NCI-H2196 (cell line): ENCODE measurements at regions not wholly inside any gene's neighbourhood (a gene's known extent, or its start where the extent isn't known, plus 50 kb on each side); places are given as distances from the start of the nearest gene placed in this dataset.
"Not testable (repeated sequence)": the region's sequence is repeated elsewhere in the genome, so short reads cannot be mapped to it uniquely, and the experiment has no call there.

Source experiments
- DNase-seq: peaks from one replicate; lab custom pipeline; 2025; ENCODE audit not compliant: unreplicated experiment; lab: John Stamatoyannopoulos, UW

DNA sequence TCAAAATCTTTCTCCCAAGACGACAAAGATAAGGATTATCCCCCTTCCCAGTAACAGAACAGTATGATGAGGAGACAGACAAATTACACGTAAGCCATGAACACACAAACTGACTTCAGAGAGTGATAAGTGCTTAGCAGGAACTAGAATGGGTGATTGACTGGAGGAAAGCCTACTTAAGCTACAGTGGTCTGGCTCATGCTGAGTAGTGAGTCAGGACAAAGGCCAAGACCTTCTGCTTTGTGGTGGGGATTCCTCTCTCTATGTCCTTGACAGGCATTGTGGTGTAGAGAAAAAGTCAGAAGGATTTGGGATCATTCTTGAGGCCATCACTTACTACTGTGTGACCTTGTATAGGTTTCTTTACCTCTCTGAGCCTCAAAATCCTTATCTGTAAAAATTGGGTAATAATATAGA lies 381.9 kb upstream of the CCL2 start:
- no peak for DNase-seq

DNA sequence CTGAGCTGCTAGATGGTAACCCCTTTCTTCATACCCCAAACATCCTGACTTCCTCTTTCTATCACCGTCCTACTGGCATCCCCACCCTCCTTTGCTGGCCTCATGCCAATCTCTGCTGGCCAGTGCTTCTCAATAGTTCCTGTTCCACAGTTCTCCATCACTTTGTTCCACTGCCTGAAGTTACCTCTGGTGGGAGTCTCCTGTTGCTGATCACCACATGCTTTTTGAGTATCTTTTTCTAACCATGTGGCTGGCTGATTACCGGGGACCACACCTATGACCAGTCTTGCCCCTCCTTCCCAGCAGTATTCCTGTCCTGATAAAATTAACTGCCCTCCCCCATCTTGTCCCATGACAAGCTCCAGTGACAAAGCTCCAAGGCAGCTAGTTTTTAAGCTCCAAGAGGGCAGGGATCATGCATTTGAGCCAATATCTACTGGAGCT lies 380.4 kb upstream of the CCL2 start:
- DNase-seq: no peak

DNA sequence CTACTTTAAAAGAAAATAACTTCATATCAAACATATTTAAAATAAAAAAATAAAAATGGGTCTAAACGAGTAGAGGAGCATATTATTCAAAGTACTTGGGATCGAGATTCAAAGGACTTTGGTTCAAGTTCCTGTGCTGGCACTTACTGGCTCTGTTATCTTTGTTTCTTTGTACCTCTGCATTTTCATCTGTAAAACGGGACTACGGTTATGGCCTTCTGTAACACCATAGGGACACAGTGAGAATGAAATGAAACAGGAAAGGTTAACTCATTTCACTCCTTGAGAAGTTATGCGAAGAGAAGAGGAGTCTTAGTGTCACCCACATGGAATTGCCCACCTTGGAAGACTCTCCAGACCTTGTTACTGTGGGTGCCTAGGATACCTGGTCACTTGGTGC lies 379.1 kb upstream of the CCL2 start:
- no peak for DNase-seq

DNA sequence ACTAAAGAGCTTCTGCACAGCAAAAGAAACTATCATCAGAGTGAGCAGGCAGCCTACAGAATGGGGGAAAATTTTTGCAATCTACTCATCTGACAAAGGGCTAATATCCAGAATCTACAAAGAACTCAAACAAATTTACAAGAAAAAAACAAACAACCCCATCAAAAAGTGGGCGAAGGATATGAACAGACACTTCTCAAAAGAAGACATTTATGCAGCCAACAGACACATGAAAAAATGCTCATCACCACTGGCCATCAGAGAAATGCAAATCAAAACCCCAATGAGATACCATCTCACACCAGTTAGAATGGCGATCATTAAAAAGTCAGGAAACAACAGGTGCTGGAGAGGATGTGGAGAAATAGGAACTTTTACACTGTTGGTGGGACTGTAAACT lies 372.8 kb upstream of the CCL2 start:
- not testable (repeated sequence) for DNase-seq

DNA sequence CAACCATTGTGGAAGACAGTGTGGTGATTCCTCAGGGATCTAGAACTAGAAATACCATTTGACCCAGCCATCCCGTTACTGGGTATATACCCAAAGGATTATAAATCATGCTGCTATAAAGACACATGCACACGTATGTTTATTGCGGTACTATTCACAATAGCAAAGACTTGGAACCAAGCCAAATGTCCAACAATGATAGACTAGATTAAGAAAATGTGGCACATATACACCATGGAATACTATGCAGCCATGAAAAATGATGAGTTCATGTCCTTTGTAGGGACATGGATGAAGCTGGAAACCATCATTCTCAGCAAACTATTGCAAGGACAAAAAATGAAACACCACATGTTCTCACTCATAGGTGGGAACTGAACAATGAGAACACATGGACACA lies 372.4 kb upstream of the CCL2 start:
- DNase-seq: not testable (repeated sequence)

DNA sequence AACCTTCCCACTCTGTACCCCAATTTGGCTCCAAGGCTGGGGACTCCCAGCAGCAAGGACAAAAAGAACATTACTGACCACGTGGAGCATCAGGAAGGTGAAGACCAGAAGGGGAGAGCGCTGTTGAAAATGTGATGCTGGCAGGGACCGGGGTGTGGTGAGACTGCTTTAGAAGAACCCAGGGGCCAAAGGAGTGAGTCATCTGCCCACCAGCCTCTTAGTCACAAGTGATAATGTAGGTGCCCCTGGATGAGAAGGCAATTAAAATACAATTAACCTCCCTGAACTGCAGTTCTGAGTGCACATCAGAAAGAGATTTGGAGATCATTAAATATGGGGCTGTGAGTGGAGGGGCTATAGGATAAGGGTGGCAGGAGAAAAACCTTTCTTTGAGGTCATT lies 366.6 kb upstream of the CCL2 start:
- no peak for DNase-seq

DNA sequence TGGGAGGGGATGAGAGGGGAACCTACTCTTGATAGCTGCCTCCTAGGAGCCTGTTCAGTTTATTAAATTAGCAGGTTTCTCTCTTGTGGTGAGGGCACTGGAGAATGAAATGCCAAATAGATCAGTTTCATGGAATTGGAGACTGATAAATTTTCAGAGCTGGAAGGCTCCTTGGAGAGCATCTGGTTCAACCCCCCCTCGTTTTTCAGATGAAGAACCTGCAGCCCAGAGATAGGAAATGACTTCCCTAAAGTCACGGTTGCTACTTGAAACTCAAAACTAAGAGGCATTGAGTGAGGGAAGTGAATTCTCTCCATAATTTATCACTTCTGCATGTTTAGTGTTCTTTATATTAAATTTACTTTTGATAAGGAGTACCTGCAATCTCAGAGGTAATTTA lies 366.0 kb upstream of the CCL2 start:
- no peak for DNase-seq

DNA sequence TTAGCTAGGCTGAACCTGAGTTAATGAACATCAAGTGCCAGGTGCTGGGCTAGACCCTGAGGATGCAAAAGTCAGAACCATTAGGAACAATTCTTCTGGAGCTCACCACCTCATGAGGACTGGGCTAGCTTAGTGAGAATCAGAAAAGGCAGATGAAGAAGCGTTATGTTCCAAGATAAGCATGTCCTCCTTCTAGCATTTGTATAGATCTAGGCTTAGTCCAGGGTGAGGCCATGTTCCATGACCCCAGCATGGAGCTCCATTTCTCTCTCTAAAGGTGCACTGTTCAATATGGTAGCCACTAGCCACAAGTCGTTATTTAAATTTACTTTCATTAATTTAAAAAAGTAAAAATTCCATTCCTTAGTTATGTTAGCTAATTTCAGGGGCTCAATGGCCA lies 365.3 kb upstream of the CCL2 start:
- no peak for DNase-seq

DNA sequence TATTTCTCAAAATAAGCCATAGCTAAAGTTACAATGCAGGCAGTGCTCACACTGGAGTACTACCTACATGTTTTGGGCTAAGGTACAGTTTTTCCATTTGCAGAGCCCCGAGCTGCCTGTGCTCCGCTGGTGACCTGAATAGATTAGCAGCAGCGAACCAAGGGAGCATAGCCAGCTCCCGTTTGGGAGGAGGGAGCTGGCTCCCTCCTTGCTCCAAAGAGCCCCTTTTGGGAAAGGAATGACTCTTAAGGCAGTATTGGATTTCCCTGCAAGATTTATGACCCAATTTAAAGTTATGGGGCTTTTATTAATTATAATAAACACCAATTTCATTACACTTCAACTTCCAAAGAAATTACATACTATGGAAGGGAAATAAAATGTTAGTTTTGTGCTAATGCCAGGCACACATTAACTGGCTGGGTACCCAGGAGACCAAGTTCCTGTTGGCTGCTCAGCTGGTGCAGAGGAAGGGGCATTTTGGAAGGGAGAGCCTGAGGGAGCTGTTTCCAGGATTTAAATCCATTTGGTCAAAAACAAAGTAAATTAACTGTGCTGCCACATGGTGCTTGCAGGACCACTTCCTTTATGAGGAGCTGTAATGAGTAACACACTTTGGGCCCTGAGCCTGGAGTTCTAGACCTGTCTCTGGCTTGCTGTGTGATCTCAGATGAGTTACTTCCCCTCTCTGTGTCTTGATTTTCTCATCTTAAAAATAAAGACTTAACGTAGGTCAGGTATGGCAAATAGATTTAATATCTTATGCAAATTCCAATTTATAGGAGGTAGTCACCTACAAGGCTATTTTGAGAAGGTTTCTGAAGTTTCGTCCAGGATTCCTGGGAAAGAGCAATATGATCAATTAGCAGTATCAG lies 362.1 kb upstream of the CCL2 start:
- DNase-seq: no peak

DNA sequence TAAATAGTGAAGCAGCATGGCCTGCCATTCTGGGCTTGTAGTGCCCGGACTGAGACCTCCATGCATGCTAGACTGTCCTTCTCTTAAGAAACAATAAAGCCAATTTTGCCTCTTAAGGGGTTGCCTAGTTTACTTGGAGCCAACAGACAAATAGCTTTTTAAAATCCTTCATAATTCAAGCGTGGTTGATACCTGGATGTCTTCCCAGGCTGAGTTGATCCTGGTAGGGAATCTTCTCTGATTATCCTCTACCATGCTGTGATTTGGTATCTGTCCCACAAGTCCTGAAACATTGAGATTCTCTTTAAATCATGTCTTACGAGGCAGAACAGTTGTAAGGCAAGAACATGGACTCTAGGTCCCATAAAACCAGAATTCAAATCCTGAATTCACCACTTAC lies 359.6 kb upstream of the CCL2 start:
- no peak for DNase-seq

DNA sequence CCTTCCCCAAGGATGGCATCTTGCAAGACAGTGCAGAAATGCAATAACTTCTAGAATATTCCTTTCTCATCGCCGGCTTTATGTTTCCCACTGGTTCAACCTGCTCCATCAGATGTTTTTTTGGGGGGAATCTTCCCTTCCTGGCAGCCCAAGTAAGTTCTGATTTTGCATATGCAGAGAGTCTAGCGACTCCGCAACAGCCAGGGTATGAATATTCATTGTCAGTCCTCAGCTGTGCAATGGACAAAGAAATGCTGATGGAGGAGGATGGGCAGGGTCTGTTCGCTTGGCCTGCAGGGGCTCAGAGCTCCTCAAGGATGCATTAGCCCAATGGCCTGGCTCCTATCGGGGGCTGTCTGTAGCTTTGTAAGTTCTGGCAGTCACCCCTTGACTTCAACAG lies 358.8 kb upstream of the CCL2 start:
- no peak for DNase-seq

DNA sequence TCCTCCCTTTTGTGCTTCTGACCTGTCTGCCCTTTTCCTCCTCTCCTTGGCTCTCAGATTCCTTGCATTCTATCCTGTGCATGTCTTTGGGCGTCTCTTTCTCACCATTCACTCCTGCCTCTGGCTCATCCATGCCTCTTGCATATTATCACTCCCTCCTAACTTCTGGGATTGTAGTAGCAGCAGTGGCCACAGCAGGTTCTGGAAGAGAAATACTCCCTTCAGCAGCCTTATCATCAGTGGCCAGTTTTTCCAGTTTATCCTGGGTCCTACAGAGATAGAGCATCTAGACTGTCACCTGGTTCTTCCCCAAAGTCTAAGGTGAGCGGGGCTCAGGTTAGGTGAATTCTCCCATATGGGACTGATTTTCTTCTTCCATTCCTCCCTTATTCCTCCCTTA lies 354.0 kb upstream of the CCL2 start:
- no peak for DNase-seq

DNA sequence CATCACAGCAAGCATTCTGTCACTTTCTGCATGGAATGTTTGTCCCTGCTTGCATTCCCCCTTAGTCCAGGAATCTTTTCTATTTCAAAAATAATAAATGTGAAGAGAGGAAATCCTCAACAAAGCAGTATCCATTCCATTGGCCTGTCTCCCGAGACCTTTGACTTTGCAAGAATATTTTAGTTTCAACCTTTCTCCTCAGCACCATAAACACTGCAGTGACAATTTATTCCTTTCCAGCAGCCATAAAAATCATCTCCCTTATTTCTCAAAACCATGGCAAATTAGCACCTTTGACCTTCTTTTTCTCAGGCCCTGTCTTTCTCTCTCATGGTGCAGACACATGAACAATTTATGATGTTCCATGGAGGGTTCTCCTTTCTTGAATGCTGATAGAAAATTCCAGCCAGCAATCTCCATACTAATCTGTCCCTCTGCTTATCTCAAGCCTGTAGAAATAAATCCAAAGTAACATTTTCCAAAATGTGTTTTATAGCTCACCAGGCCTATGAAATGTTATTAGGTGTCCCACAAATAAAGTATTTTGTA lies 352.1 kb upstream of the CCL2 start:
- DNase-seq: no peak

DNA sequence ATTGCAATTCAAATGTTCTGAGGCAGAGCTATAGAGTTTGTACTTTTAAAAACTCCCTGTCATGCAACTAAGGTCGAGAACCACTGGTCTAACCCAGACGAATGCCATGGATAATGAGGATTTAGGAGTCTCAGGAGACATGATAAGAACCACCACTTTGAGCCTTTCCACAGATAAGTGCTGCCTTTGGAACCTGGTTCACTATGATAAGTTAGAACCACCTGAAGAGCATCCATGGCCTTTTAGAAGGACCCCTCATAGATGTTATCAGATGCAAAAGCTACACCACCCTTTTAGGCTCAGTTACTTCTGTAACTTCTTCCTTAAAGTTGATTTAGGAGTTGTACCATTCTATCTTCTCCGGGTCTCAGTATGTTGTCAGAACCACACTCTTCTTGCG lies 350.6 kb upstream of the CCL2 start:
- no peak for DNase-seq

DNA sequence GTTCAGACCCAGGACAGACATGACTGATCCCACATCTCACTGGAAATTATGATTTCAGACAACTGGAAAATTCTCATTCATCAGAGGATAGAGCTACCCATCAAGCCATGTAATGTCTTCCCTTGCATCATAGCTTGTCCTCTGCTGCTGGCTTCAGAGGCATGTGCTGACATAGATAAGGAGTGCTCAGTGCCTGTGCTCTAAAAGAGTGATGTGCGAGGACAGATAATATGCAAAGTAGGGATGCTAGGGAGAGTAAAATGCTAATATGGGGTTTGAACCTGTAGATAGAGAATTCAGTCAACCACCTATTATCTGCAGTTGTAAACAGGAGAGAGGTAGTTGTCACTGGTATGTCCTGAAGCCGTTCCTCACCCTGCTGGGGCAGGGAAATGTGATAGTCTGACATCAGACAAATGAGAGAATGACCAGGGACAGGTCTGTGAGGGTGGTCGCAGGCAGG lies 349.7 kb upstream of the CCL2 start:
- DNase-seq: no peak

DNA sequence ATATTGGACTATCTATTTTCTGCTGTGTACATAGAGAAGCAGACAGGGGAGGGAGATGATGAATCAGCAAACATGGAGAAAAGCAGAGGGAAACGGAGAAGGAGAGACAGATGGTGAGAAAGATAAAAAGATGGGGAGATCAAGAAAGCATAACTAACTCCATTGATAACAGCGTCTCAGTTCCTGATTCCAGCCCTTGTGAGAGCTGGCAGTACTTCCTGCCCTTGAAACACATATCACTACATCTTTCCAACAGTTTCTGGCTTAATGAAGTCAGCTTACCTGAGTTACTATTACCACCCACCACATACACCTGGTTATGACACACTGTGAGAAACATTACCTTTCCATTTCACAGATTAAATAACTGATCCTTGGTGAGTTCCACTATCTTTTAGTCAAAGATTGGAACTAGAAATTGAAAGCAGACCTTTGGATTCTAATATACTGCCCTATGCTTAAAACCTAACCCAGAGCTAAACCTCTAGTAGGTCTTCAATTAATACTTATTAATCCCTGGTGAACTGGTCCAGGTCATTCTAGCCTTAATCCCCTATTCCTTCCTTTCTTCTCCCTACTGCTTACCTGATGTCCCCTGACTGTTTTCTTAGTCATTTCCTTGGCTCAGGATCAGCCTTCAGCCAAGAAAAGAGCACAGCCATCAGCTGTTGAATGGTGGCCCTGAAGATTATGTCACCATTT lies 346.6 kb upstream of the CCL2 start:
- no peak for DNase-seq

DNA sequence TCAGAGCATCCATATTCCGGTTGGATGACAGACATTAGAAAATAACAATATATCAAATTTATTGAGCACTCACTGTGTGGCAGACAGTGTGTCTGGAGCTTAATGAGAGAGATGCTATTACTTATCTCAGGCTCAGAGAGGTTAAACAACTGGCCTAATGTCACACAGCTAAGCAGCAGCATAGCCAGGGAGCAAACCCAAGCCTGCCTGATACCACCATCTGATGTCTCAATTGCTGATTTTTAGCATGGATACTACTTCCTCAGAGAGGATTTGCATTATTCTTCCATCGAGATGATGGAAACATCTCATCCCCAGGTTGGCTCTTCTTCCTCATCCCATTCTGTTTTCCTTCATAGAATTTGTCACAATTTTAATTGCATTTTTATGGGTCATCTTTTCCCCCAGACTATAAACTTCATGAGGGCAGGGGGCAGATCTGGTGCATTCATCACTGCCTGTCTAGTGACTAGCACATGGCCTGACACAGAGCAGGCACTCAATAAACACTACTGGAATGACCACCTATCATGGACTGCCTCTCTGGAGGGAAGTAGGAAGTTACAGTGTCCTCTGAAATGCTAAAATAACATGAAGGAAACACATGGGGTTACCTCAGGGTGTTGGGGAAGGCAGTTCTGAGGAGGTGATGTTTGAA lies 344.8 kb upstream of the CCL2 start:
- no peak for DNase-seq

DNA sequence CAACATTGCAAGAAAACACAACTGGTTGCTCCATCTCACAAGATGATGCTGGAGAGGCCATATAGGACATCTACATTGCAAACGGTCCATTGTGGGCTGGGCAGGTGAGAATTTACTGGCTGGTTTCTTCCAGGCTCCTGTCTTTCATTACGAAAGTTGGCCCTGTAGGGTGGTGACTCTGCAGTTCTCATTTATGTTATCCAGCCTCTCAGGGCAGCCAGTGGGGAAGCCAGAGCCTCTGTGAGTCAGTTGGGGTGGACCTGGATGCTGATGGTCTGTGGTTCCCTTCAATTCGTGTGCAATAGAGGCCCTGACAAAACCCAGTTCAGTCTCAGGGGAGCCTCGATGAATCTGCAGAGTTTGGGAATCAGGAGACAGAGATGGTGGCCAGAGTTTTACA lies 341.0 kb upstream of the CCL2 start:
- DNase-seq: no peak

DNA sequence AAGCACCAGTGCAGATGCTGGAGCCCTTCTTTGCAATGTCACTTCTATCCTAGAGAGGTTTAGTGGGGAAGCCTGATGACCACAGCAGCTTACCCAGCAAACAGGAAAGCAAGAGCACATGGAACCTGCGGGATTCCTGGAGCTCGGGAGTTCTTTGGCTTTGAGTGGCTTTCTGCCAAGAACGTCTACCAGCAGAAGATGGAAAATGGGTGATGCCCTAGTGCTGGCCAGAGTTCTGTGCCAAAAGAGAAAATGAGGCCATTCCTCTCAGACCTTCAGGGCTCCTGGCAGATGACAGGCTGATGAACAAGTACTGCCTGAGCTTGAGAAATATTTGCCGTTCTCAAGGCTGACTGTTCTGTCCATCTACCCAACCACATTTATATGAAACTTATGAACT lies 332.1 kb upstream of the CCL2 start:
- no peak for DNase-seq

DNA sequence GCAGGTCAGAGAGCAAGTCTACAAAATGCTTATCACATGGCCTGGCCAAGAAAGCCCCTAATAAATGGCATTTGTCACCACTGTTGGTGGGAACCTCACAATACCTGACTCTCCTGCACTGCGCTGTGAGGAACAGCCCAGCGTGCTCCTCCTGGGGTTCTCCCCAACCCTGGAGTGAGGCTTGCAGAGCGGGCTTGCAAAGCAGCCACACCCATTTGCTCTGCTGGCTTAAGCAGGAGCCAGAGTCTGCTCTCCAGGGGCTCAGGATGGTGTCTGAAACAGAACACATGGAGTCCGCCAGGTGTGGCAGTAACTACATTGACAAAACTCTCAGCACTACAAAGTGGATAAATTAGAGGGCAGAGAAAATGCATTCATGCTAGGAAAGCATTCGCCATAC lies 331.0 kb upstream of the CCL2 start:
- DNase-seq: no peak

DNA sequence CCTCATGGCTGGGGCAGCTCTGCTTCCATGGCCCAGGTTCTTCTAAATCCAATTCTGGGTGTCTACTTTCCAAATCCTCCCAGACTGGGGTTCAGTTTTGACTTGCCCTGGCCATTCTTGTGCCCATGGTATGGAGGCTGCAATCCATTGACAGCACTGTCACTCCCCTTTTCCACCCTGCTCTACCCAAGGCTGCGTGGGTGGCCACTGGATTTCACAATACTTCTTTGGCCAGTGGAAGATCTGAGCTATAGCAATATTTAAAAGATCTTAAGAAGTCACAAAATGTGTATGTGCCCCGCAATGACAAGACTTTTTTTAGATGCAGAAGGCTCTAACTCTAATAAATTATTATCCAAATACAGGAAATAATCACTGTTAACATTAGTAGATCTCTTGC lies 329.4 kb upstream of the CCL2 start:
- no peak for DNase-seq

DNA sequence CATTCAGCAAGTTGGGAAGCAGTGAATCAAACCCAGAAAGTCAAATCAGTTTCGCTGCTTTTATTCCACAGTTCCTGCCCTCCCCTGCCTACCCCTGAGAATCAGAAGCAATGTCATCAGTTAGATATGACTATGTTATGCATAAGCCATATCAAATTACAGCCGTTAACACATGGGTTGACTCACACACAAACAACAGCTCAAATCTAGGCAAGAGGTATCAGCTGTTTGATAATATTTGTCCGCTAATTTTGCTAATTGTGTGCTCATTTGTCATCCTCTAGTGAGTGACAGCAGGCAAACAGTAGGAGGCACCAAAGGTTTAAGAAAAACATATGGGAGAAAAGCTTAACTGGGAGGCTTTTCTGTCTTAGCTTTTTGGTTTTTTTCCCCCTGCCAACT lies 327.4 kb upstream of the CCL2 start:
- no peak for DNase-seq
